NCI-H446 (cell line): ENCODE measurements at regions not wholly inside any gene's neighbourhood (a gene's known extent, or its start where the extent isn't known, plus 50 kb on each side); places are given as distances from the start of the nearest gene placed in this dataset.
A peak's percentile ranks its signal among the peaks of the same experiment; 100 is the strongest.
"Not testable (repeated sequence)": the region's sequence is repeated elsewhere in the genome, so short reads cannot be mapped to it uniquely, and the experiment has no call there.

Experiments
- DNase-seq, 2 experiments: peaks; one replicate each; lab custom pipeline; 2025; lab: John Stamatoyannopoulos, UW

DNA sequence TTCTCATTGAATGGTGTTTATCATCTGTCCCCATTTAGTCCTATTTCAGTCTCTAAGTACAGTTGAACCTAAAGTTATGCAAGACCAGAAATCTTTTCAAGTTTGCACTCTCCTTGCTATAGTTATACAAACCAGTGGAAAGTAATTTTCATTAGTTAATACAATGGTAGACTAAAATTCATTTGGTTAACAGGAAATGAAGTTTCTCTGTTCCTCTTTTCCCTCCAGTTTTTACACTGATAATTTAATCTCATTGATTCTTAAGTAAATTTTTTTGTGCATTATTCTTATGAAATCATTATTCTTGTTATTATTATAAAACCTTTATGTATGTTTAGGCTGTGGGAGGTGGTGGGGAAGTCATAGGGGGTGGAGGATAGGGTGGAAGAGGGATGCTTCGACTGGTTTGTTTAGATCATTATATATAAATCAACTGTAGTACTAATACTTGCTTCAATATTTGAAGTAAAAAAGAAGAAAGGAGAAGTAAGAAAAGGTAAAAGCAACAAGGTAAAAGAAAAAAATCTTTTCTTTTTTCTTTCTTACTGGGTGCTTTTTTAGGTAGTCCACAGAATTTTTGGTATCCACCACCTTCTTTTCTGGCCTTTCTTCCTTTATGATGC, 104.1 kb downstream of the GPR85 start:
- DNase-seq, result no peak

GRCh38 chr7:112981966-112982365, 104.7 kb downstream of the GPR85 start:
- DNase-seq, result no peak

DNA sequence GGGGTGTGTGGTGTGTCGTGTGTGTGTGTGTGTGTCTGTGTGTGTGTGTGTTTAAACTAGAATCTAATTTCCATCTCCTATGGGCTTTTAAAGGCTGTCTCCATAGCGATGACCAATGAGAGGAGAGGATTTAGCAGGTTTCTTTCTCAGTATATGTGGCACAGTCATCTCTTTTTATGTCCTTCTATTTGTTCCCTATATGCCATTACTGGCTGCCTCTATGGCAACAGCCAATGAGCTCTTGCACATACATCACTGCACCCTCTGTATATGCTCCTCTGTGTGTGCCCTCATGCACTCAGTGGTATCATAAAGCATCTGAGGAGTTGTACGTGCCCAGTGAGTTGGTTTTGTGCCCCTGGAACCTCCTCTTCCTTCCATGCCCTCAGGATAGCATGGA, 107.6 kb downstream of the GPR85 start:
- not testable (repeated sequence) for DNase-seq

DNA sequence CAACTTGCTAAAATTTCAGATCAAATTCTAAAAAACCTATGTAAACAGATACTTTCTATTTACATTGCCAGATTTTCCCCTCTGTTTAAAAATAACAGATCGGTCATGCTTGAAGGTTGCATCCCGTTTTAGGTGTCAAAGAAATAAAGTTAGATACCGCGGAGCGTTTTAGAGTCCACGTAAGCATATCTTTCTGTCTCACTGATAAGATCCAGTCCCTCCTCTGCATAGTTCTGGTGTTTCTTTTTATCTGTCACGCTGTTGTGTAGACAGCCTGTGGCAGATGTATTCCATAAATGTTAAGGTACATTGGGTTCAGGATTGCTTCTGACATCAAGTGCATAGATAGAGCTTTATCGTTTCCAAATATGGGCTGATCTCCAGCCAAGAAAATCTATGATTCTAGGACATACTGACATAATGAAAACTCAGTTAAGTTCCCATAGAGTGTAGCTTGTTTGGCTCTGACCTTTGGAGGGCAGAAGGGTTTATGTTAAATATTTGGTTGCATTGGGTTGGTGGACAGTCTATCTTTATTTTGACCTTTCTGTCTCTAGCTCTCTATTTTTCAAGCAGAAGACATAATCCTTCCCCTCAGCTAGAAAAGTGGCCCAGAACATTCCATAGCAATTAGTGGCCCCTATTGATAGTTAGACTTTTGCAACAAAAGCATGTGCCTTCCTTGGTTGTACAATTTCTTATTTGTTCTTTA, 109.2 kb downstream of the GPR85 start:
- not testable (repeated sequence) for DNase-seq

DNA sequence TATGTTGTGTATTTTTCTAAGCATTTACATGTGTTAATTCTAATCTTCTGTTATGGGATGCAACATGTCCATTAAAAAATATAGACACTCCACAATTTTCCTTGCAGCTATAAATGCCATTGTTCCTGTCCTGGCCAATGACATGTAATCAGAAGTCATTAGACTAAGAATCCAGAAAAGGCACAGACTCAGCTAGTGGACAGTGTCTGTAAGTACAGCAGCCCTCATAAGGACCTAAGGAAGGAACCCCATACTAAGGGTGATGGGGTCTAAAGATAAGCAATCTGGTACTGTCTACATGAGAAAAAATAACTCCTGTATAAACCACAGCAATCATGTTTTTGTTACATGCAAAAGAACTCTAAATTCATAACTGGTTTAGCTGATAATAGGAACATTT, 115.9 kb downstream of the GPR85 start:
- DNase-seq, result no peak

DNA sequence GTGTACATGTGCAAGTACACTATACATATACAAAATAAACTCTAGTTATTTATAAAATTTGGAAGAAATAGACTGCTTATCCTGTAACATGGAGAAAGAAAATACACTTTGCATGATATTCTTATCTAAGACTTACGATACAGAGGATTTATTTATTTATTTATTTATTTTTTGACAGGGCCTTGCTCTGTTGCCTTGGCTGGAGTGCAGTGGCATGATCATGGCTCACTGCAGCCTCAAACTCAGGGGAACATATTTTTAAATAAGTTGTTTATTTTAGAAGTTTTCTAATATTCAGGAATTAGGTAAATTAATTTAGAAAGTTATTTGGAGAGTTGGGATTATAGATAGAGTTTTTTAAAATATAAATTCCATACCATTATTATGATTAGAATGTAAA, 116.7 kb downstream of the GPR85 start:
- DNase-seq, result no peak

GRCh38 chr7:112965506-112965905, 121.1 kb downstream of the GPR85 start:
- no peak for DNase-seq

- no peak for DNase-seq
Measured at GRCh38 chr7:112963634-112964033, 123.0 kb downstream of the GPR85 start.

DNA sequence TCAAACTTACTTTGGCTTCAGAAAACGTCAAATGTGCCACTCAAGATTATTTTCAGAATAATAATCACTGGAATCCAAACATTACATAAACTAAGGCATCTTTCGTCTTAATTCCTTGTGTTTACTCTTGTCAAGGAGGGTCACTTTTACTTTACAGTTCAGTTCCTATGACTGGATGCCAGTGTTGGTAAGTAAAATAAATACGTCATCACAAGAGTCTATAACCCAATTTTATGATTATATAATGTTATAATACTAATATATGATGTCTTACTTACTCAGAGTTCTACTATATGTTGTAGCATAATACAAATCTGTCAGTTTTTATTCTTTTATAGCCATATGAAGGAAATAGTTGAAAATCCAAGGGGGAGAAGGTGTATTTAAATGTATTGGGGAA, 123.8 kb downstream of the GPR85 start:
- DNase-seq, result no peak

DNA sequence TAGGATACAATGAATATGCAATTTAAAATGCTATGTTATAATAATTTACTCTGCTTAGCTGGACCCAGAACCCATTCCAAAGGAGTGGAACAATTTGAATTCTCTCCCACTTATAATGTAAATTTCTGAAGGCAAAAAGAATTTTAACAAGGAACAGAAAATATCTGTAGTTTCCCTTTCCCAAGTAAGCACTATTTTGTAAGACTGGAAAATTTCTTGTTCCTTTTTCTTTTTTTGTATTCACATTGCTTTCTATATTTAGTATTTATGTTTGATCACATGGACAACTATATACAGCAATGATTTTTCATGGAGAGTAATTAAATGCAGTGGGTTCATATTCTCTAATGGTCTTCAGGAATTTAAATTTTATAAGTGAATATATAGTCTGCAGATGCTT, 127.4 kb downstream of the GPR85 start:
- DNase-seq, result no peak

- DNase-seq, result no peak
Measured at GRCh38 chr7:112958775-112959174, 127.9 kb downstream of the GPR85 start.

- DNase-seq, result no peak
Measured at GRCh38 chr7:112957901-112958300, 128.7 kb downstream of the GPR85 start.

DNA sequence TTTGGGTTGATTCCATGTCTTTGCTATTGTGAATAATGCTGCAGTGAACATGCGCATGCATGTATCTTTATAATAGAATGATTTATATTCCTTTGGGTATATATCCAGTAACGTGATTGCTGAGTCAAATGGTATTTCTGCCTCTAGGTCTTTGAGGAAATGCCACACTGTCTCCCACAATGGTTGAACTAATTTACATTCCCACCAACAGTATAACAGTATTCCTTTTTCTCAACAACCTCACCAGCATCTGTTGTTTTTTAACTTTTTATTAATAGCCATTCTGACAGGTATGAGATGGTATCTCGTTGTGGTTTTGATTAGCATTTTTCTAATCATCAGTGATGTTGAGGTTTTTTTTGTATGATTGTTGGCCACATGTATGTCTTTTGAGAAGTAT, 133.6 kb downstream of the GPR85 start:
- DNase-seq, result not testable (repeated sequence)

DNA sequence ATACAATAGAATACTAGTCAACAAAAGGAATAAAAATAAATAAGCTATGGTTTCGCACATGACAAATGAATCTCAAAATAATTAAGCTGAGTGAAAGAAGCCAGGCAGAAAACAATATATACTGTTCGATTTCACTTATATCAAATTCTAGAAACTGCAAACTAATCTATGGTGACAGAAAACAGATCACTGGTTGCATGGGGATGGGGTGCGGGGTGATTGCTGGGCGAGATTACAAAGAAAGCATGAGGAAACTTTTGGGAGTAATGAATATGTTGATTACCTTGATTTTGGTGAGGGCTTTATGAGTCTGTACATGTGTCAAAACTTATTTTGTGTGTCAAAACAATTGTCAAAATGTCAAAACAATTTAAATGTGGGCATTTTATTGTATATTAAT, 135.6 kb downstream of the GPR85 start:
- no peak for DNase-seq

DNA sequence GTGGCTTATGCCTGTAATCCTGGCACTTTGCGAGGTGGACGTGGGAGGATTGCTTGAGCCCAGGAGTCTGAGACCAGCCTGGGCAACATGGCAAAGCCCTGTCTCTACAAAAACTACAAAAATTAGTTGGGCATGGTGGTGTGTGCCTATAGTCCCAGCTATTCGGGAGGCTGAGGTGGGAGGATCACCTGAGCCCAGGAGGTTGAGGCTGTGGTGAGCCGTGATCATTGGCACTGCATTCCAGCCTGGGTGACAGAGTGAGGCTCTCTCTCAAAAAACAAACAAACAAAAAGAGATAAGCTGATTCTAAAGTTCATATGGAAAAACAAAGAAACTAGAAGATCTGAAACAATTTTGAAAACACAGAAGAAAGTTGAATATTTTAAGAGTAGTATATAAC, 136.9 kb downstream of the GPR85 start:
- not testable (repeated sequence) for DNase-seq

DNA sequence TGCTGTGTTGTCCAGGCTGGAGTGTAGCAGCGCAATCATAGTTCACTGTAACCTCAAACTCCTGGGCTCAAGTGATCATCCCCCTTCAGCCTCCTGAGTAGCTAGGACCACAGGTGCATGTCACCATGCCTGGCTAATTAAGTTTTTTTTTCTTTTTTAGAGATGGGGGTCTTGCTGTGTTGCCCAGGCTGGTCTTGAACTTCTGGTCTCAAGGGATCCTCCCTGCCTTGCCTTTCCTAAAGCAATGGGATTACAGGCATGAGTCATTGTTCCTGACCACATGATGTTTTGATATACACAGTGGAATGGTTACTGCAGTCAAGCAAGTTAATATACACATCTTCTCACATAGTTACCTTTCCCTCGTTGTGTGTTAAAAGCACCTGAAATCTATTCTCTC, 140.3 kb downstream of the GPR85 start:
- no peak for DNase-seq

- no peak for DNase-seq
Measured at GRCh38 chr7:112945046-112945445, 141.6 kb downstream of the GPR85 start.

DNA sequence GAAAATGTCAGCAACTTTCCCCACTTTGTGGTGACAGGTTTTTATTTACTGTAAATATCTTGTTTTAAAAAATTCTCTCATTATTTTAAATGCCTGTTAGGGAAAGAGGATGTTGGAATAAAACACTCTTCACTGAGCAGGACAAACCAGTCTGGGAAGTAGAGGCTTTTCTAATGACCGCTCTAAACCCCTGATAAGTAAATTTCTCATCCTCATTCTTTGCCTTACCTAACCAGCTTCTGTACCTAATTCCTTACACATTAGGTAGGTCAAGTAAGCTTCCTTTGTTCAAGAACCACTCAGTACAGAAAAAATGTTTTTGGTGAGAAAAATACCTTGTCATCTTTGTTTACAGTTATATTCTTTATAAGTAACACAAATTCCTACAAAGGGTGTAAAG, 143.6 kb downstream of the GPR85 start:
- no peak for DNase-seq

DNA sequence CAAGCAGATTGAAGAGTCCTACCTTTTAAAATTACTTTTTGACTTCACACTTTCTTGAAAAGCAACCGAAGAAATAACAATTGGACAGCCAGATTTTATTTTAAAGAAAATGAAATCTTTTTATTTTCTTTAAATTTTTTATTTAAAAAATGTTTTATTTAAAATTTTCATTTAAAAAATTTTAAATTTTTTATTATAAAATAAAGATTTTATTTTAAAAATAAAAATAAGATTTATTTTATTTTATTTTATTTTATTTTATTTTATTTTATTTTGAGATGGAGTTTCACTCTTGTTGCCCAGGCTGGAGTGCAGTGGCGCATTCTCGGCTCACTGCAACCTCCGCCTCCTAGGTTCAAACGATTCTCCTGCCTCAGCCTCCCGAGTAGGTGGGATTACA, 144.5 kb downstream of the GPR85 start:
- DNase-seq, result not testable (repeated sequence)

DNA sequence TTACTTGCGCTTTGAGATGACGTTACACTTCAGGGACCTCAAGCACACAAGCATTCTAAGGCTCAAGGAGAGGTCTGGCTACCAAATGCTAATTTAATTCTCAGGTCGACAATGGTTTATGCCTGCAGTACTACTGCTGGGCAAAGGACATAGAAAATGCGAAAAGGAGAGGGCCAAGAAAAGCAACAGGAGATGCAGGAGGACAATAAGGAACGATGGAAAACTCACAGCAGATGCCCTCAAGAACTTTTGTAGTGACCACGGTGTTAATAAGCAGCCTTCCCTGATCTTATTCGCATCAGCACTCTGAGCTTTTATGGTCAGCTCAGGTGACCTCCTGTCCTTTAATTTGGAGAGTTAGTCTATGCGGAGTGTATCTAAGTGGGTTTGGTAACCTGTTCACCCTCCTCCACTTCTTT, 146.3 kb downstream of the GPR85 start:
- DNase-seq, result no peak

DNA sequence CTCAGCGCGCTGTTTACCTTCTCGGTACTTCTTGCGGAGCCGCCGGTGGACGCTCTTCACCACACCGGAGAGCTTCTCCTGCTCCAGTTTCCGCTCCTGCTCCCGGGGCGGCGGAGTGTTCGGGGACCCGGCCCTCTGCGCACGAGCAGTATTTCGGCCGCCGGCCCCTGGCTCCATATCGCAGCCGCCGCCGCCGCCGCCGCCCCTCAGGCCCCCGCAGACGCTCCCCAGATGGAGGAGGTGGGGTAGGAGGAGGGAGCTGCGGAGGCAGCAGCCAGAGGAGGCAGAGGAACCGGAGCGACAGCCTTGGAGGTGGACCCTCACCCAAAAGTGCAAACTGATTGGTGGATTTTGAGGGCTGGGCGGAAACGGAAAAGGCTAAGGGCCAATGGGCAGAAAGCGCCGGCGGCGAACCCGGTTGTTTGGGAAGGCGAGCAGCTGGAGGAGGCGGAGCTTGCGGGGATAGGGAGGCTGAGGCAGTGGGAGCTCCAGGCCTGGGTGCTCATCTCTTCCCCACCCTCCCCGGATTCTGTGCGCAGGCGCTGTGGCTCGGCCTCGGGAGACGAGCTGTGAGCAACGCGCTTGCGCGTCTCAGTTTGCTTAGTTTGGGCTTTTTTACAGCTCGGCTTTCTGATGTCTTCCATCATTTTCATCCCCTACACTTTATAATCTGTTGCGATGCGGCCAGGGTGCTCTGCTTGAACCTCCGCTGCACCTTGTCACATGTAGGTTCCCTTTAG, 146.9 kb downstream of the GPR85 start:
- peak; percentile 97 to 98 for DNase-seq

DNA sequence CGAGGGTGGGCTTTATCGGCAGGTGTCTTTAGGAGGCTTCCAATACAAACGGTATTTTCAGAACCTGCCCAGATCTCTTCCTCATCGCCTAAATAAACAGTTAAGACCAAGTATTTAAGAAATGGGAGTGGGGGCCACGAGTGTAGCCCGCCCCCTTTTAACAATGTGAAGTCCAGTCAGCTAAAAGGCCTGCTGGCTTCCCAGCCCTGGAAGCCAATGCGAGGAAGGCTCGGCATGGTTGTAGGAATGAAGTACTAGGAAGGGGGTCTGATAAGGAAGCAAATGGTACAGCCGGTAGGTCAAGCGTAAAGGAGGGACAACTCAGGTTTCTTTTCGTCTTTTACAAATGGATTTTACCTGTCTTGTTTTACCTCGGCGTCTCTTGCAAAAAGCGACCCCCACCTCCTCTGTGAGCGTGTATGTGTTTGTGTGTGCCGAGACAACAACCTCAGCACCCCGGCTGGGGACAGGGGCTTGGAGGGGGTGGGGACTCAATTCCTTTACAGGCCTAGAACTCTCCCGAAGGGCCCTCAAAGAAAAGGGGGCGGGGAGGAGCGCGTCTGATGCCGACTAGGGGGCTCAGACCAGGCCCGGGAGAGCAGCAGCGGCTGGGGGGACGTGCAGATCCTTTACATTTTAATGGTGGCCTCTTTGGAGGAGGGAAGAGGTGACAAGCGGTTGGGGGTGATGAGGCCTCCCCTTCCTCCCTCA, 147.6 kb downstream of the GPR85 start:
- no peak for DNase-seq
